Neural cell (in vitro differentiated cells): ENCODE measurements at regions not wholly inside any gene's neighbourhood (a gene's known extent, or its start where the extent isn't known, plus 50 kb on each side); places are given as distances from the start of the nearest gene placed in this dataset.

Experiments used
- H2AFZ ChIP-seq: fragments of 200-600, 300-800 bp; sonication (generic), shearing (Covaris generic); 2 replicates; pipeline ENCODE4 v1.6.0; 2014; ENCODE audit warnings: low read depth, mild to moderate bottlenecking, antibody characterized with exemption, low read length, moderate library complexity
- H3F3A ChIP-seq: fragments of 200-600 bp; shearing (Covaris generic); 2 replicates; pipeline ENCODE4 v1.6.1; 2016; ENCODE audit warnings: mild to moderate bottlenecking, moderate library complexity, mixed read lengths, antibody characterized with exemption, low read length; ENCODE audit not compliant: insufficient read depth, poor library complexity, severe bottlenecking
- H3K27ac ChIP-seq: fragments of 200-600, 300-800 bp; sonication (generic), shearing (Covaris generic); 2 replicates; pipeline ENCODE4 v1.5.1; 2014; ENCODE audit warnings: mild to moderate bottlenecking, low read length, moderate library complexity
- H3K27me3 ChIP-seq: fragments of 300-800, 200-600 bp; sonication (generic), shearing (Covaris generic); 2 replicates; pipeline ENCODE4 v1.6.0; 2014; ENCODE audit warnings: mild to moderate bottlenecking, low read depth, low read length, moderate library complexity; ENCODE audit not compliant: insufficient read depth
- H3K36me3 ChIP-seq: fragments of 300-800, 200-600 bp; sonication (generic), shearing (Covaris generic); 2 replicates; pipeline ENCODE4 v1.5.1; 2014; ENCODE audit warnings: mild to moderate bottlenecking, antibody characterized with exemption, low read length, moderate library complexity; ENCODE audit not compliant: insufficient read depth
- H3K4me2 ChIP-seq: fragments of 300-800, 200-600 bp; sonication (generic), shearing (Covaris generic); 2 replicates; pipeline ENCODE4 v1.6.0; 2014; ENCODE audit warnings: mild to moderate bottlenecking, low read length
- H3K4me3 ChIP-seq: fragments of 300-800, 200-600 bp; sonication (generic), shearing (Covaris generic); 2 replicates; pipeline ENCODE4 v1.5.1; 2014; ENCODE audit warnings: mild to moderate bottlenecking, low read length, moderate library complexity
- H3K79me2 ChIP-seq: fragments of 200-600 bp; shearing (Covaris generic); replicated peaks from 2 replicates; pipeline ENCODE4 v1.6.0; 2014; ENCODE audit warnings: mild to moderate bottlenecking, low read length, moderate library complexity; ENCODE audit not compliant: insufficient read depth
- H3K9ac ChIP-seq: fragments of 300-800, 200-600 bp; sonication (generic), shearing (Covaris generic); 2 replicates; pipeline ENCODE4 v1.6.1; 2016; ENCODE audit warnings: mild to moderate bottlenecking, low read length, mixed read lengths
- H3K9me2 ChIP-seq: fragments of 200-600 bp; shearing (Covaris generic); 2 replicates; pipeline ENCODE4 v1.6.1; 2016; ENCODE audit warnings: mild to moderate bottlenecking, low read length, mixed read lengths; ENCODE audit not compliant: insufficient read depth
- H3K9me3 ChIP-seq: fragments of 200-600, 300-800 bp; sonication (generic), shearing (Covaris generic); 2 replicates; pipeline ENCODE4 v1.6.1; 2016; ENCODE audit warnings: mild to moderate bottlenecking, mixed run types, low read length, moderate library complexity, mixed read lengths
- H4K20me1 ChIP-seq: fragments of 200-600 bp; shearing (Covaris generic); 2 replicates; pipeline ENCODE4 v1.6.1; 2016; ENCODE audit warnings: mild to moderate bottlenecking, mixed run types; ENCODE audit not compliant: insufficient read depth
- EP300 ChIP-seq: fragments of 450-650 bp; conservative IDR thresholded peaks from 2 replicates; pipeline ENCODE4 v1.6.1; 2014; ENCODE audit warnings: antibody characterized with exemption, mild to moderate bottlenecking, moderate library complexity; ENCODE audit not compliant: poor library complexity, severe bottlenecking
- EZH2 ChIP-seq: fragments of 200-600, 300-800 bp; shearing (Covaris generic), sonication (generic); IDR thresholded peaks from 2 replicates; pipeline ENCODE4 v1.6.1; 2014; ENCODE audit warnings: antibody characterized with exemption, low read length, borderline replicate concordance, mild to moderate bottlenecking; ENCODE audit not compliant: insufficient read depth, poor library complexity, severe bottlenecking
- MXI1 ChIP-seq: fragments of 450-650 bp; conservative IDR thresholded peaks from 2 replicates; pipeline ENCODE4 v1.6.1; 2014; ENCODE audit warnings: antibody characterized with exemption, mild to moderate bottlenecking; ENCODE audit not compliant: poor library complexity, severe bottlenecking
- POLR2AphosphoS5 ChIP-seq: IDR thresholded peaks from 2 replicates; pipeline ENCODE4 v1.6.1; 2012
- RAD21 ChIP-seq: fragments of 450-650 bp; conservative IDR thresholded peaks from 2 replicates; pipeline ENCODE4 v1.6.1; 2014; ENCODE audit warnings: antibody characterized with exemption, mild to moderate bottlenecking, moderate library complexity
- SMC3 ChIP-seq: fragments of 450-650 bp; conservative IDR thresholded peaks from 2 replicates; pipeline ENCODE4 v1.6.1; 2014; ENCODE audit warnings: antibody characterized with exemption, mild to moderate bottlenecking, moderate library complexity; ENCODE audit not compliant: poor library complexity
- TAF1 ChIP-seq: IDR thresholded peaks from 2 replicates; pipeline ENCODE4 v1.6.1; 2012; ENCODE audit warnings: low read depth
- TF ChIP-seq, protein P1 (sequence below): fragments of 450-650 bp; IDR thresholded peaks from 2 replicates; pipeline ENCODE4 v1.5.1; 2014; ENCODE audit warnings: antibody characterized with exemption, mild to moderate bottlenecking, moderate library complexity; ENCODE audit not compliant: poor library complexity, severe bottlenecking
- TF ChIP-seq, protein P2 (sequence below): IDR thresholded peaks from 2 replicates; pipeline ENCODE4 v1.6.1; 2012; ENCODE audit warnings: borderline replicate concordance

DNA sequence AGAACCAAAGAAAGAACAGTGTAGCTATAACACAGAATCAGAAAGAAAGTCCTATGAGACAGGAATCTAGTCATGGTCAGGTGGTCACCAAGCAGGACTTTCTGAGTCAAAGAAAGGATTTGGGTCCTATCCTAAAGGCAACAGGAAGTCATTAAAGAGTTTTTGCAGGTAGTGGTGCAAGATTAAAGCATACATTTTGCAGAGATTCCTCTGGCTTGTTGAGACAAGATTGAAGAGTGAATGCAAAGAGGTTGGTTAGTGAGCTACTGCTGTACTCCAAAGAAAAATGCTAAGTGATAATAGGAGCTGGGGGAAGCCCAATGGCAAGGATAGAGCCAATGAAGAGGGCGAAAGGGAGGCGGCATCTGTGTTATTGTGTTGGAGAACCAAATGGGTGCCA is 300.5 kb upstream of the KIF2A start:
- Histone ChIP-seq H3K27me3 (no peaks in the 10 kb centered on the region), H2AFZ (no peak overlapping the region), H3K9me3 (no peaks in the 10 kb centered on the region), H3K9ac (no peak overlapping the region), H3F3A (no peaks in the 10 kb centered on the region), H3K4me3 (no peak overlapping the region), H3K79me2 (no peaks in the 10 kb centered on the region), H3K27ac (no peak overlapping the region), H3K4me2 (no peak overlapping the region), H3K9me2 (no peaks in the 10 kb centered on the region), H3K36me3 (no peaks in the 10 kb centered on the region), H4K20me1 (no peaks in the 10 kb centered on the region)
- TF ChIP-seq RAD21 = no peak
- no peak for TF ChIP-seq TAF1
- TF ChIP-seq, protein P1, sequence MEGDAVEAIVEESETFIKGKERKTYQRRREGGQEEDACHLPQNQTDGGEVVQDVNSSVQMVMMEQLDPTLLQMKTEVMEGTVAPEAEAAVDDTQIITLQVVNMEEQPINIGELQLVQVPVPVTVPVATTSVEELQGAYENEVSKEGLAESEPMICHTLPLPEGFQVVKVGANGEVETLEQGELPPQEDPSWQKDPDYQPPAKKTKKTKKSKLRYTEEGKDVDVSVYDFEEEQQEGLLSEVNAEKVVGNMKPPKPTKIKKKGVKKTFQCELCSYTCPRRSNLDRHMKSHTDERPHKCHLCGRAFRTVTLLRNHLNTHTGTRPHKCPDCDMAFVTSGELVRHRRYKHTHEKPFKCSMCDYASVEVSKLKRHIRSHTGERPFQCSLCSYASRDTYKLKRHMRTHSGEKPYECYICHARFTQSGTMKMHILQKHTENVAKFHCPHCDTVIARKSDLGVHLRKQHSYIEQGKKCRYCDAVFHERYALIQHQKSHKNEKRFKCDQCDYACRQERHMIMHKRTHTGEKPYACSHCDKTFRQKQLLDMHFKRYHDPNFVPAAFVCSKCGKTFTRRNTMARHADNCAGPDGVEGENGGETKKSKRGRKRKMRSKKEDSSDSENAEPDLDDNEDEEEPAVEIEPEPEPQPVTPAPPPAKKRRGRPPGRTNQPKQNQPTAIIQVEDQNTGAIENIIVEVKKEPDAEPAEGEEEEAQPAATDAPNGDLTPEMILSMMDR = no peak
- TF ChIP-seq MXI1 = no peak
- TF ChIP-seq, protein P2, sequence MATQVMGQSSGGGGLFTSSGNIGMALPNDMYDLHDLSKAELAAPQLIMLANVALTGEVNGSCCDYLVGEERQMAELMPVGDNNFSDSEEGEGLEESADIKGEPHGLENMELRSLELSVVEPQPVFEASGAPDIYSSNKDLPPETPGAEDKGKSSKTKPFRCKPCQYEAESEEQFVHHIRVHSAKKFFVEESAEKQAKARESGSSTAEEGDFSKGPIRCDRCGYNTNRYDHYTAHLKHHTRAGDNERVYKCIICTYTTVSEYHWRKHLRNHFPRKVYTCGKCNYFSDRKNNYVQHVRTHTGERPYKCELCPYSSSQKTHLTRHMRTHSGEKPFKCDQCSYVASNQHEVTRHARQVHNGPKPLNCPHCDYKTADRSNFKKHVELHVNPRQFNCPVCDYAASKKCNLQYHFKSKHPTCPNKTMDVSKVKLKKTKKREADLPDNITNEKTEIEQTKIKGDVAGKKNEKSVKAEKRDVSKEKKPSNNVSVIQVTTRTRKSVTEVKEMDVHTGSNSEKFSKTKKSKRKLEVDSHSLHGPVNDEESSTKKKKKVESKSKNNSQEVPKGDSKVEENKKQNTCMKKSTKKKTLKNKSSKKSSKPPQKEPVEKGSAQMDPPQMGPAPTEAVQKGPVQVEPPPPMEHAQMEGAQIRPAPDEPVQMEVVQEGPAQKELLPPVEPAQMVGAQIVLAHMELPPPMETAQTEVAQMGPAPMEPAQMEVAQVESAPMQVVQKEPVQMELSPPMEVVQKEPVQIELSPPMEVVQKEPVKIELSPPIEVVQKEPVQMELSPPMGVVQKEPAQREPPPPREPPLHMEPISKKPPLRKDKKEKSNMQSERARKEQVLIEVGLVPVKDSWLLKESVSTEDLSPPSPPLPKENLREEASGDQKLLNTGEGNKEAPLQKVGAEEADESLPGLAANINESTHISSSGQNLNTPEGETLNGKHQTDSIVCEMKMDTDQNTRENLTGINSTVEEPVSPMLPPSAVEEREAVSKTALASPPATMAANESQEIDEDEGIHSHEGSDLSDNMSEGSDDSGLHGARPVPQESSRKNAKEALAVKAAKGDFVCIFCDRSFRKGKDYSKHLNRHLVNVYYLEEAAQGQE = no peak
- TF ChIP-seq POLR2AphosphoS5 = no peak
- no peak for TF ChIP-seq SMC3
- no peak for TF ChIP-seq EP300
- TF ChIP-seq EZH2 = no peak

DNA sequence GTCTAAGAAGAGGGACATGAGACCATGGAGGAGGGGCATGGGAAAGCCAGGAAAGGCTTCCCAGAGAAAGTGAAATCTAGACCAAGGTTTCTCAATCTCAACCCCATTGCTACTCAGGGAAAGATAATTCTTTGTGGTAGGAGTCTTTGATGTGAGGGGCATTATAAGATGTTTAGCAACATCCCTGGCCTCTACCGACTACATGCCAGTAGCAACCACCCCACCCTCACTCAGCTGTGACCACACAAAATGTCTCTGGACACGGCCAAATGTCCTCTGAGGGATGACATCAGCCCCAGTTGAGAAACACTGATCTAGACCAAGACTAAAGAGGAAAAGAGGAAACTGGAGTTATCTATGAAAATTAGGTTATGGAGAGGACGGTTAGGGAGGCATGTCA is 298.5 kb upstream of the KIF2A start:
- no peak overlapping the region for H3K9ac ChIP-seq
- no peaks in the 10 kb centered on the region for H4K20me1 ChIP-seq
- H3K27ac ChIP-seq = no peak overlapping the region
- H2AFZ ChIP-seq = no peak overlapping the region
- TF ChIP-seq SMC3 = no peak
- no peaks in the 10 kb centered on the region for H3K9me2 ChIP-seq
- no peaks in the 10 kb centered on the region for H3K9me3 ChIP-seq
- no peak overlapping the region for H3K4me3 ChIP-seq
- no peaks in the 10 kb centered on the region for H3K27me3 ChIP-seq
- H3K79me2 ChIP-seq = no peaks in the 10 kb centered on the region
- H3F3A ChIP-seq = no peaks in the 10 kb centered on the region
- H3K4me2 ChIP-seq = no peak overlapping the region
- H3K36me3 ChIP-seq = no peaks in the 10 kb centered on the region

GRCh38 chr5:62011089-62011664 is 294.8 kb upstream of the KIF2A start:
- H3K9me3 ChIP-seq = no peaks in the 10 kb centered on the region
- H2AFZ ChIP-seq = no peak overlapping the region
- H4K20me1 ChIP-seq = no peaks in the 10 kb centered on the region
- H3K9ac ChIP-seq = no peak overlapping the region
- no peak overlapping the region for H3K4me2 ChIP-seq
- no peak for TF ChIP-seq TAF1
- no peak for TF ChIP-seq EZH2
- H3K79me2 ChIP-seq = no peaks in the 10 kb centered on the region
- H3K27ac ChIP-seq = no peak overlapping the region
- no peaks in the 10 kb centered on the region for H3K9me2 ChIP-seq
- no peaks in the 10 kb centered on the region for H3F3A ChIP-seq
- H3K27me3 ChIP-seq = no peaks in the 10 kb centered on the region
- no peak overlapping the region for H3K4me3 ChIP-seq
- no peaks in the 10 kb centered on the region for H3K36me3 ChIP-seq
